OCI-LY3 (cell line): ENCODE measurements at regions not wholly inside any gene's neighbourhood (a gene's known extent, or its start where the extent isn't known, plus 50 kb on each side); places are given as distances from the start of the nearest gene placed in this dataset.

ENCODE experiments used
- H2AFZ ChIP-seq: fragments of 200-600, 300-600 bp; shearing (Covaris generic); 2 replicates; pipeline ENCODE4 v1.6.0; 2014; ENCODE audit warnings: antibody characterized with exemption, low read depth, low read length
- H3K27ac ChIP-seq: fragments of 200-600, 300-600 bp; sonication (generic); 2 replicates; pipeline ENCODE4 v1.5.1; 2014; ENCODE audit warnings: mild to moderate bottlenecking, low read length, moderate library complexity, mixed read lengths
- H3K27me3 ChIP-seq: fragments of 200-600, 300-600 bp; sonication (generic); 2 replicates; pipeline ENCODE4 v1.6.1; 2014; ENCODE audit warnings: low read depth, low read length, mixed read lengths
- H3K36me3 ChIP-seq: fragments of 200-600, 300-600 bp; sonication (generic); replicated peaks from 2 replicates; pipeline ENCODE3; 2014; ENCODE audit warnings: low read depth, low read length, mixed read lengths
- H3K4me1 ChIP-seq: fragments of 300-600, 200-600 bp; sonication (generic); 2 replicates; pipeline ENCODE4 v1.6.1; 2014; ENCODE audit warnings: low read length, mixed read lengths
- H3K4me2 ChIP-seq: fragments of 200-600, 300-600 bp; sonication (generic); 2 replicates; pipeline ENCODE4 v1.6.1; 2014; ENCODE audit warnings: low read length, mixed read lengths
- H3K4me3 ChIP-seq: fragments of 300-600, 200-600 bp; sonication (generic); 2 replicates; pipeline ENCODE4 v1.5.1; 2014; ENCODE audit warnings: antibody characterized with exemption, mild to moderate bottlenecking, low read length, moderate library complexity
- H3K79me2 ChIP-seq: fragments of 300-600, 200-600 bp; shearing (Covaris generic); 2 replicates; pipeline ENCODE4 v1.6.1; 2014; ENCODE audit warnings: mild to moderate bottlenecking, low read length, mixed read lengths
- H3K9ac ChIP-seq: fragments of 300-600, 200-600 bp; shearing (Covaris generic); 2 replicates; pipeline ENCODE4 v1.6.0; 2014; ENCODE audit warnings: mild to moderate bottlenecking, low read length, moderate library complexity
- H3K9me3 ChIP-seq: fragments of 200-600, 300-600 bp; shearing (Covaris generic); 2 replicates; pipeline ENCODE4 v1.6.1; 2014; ENCODE audit warnings: low read length, mixed read lengths; ENCODE audit not compliant: insufficient read depth
- H4K20me1 ChIP-seq: fragments of 200-600, 300-600 bp; sonication (generic); 2 replicates; pipeline ENCODE4 v1.6.1; 2016; ENCODE audit warnings: low read length, mixed read lengths; ENCODE audit not compliant: insufficient read depth
- EZH2phosphoT487 ChIP-seq: fragments of 200-600 bp; shearing (Covaris generic); IDR thresholded peaks from 2 replicates; pipeline ENCODE4 v1.6.1; 2018; ENCODE audit warnings: antibody characterized with exemption, mixed run types, low read depth
- TF ChIP-seq, protein P1 (sequence below): fragments of 200-600, 300-600 bp; sonication (generic); IDR thresholded peaks from 2 replicates; pipeline ENCODE4 v1.5.1; 2014; ENCODE audit warnings: antibody characterized with exemption, low read length, low read depth

DNA sequence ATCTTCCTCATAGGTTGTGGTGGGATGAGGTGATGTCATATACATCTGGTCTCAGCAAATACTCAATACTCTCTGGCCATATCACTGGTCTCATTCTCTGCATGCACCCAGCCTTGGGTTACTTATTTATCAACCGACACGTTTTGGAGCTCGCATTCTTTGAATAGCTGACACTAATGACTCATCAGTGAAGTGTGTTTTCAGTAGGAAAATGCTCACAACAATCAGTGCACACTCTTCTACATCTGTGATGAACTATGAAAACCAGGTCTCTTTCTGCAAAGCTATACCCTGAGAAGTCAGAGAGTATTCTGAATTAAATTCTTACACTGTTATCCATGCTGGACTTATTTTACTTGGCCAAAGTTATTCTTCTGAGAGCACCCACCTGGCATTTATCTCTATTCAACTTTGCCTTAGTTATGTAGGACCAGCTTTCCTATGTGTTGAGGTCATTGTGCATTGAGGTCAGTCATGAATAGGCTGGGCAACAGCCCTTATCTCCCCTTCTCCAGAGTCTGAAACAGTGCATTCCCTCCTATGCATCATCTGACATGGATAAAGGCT is 58.7 kb upstream of the DHX15 start:
- no peak for TF ChIP-seq EZH2phosphoT487
- TF ChIP-seq, protein P1, sequence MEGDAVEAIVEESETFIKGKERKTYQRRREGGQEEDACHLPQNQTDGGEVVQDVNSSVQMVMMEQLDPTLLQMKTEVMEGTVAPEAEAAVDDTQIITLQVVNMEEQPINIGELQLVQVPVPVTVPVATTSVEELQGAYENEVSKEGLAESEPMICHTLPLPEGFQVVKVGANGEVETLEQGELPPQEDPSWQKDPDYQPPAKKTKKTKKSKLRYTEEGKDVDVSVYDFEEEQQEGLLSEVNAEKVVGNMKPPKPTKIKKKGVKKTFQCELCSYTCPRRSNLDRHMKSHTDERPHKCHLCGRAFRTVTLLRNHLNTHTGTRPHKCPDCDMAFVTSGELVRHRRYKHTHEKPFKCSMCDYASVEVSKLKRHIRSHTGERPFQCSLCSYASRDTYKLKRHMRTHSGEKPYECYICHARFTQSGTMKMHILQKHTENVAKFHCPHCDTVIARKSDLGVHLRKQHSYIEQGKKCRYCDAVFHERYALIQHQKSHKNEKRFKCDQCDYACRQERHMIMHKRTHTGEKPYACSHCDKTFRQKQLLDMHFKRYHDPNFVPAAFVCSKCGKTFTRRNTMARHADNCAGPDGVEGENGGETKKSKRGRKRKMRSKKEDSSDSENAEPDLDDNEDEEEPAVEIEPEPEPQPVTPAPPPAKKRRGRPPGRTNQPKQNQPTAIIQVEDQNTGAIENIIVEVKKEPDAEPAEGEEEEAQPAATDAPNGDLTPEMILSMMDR = no peak
- H3K27me3 ChIP-seq = peaks cover 6% of the 10 kb centered on the region; the same call in 1 of the 2 replicates
- no peak overlapping the region for H3K4me2 ChIP-seq
- H3K27ac ChIP-seq = no peak overlapping the region
- H3K9ac ChIP-seq = no peak overlapping the region
- no peak overlapping the region for H2AFZ ChIP-seq
- H4K20me1 ChIP-seq = no peaks in the 10 kb centered on the region
- H3K36me3 ChIP-seq = no peaks in the 10 kb centered on the region
- H3K79me2 ChIP-seq = no peaks in the 10 kb centered on the region
- no peak overlapping the region for H3K4me3 ChIP-seq
- no peaks in the 10 kb centered on the region for H3K9me3 ChIP-seq
- H3K4me1 ChIP-seq = no peaks in the 10 kb centered on the region

DNA sequence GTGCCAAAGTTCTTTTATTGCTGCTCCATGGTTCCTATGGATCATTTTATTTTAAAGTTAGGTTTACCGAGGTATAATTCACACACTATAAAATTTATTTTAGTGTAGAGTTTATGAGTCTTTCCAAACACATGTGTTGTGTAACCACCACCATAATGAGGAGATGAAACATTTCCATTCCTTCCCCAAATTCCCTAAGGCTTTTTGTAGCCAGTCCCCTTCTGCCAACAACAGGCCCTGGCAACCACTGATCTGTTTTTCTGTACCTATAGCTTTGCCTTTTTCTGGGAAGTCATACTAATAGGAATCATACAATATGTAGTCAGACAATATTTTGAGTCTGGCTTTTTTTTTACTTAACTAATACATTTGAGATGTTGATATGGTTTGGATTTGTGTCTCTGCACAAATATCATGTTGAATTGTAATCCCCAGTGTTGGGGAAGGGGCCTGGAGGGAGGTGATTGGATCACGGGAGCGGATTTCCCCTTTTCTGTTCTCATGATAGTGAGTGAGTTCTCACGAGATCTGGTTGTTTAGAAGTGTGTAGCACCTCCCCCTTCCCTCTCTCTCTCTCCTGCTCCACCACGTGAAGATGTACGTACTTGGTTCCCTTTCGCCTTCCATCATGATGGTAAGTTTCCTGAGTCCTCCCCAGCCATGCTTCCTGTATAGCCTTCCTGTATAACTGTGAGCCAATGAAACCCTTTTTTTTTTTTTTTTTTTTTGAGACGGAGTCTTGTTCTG is 59.6 kb upstream of the DHX15 start:
- Histone ChIP-seq H2AFZ (no peak overlapping the region), H3K4me2 (no peak overlapping the region), H3K79me2 (no peaks in the 10 kb centered on the region), H3K4me3 (no peak overlapping the region), H3K9me3 (no peaks in the 10 kb centered on the region), H3K4me1 (no peaks in the 10 kb centered on the region), H4K20me1 (no peaks in the 10 kb centered on the region), H3K9ac (no peak overlapping the region), H3K27ac (no peak overlapping the region), H3K36me3 (no peaks in the 10 kb centered on the region), H3K27me3 (peaks cover 4% of the 10 kb centered on the region; the same call in 1 of the 2 replicates)
- TF ChIP-seq, protein P1 = no peak
- no peak for TF ChIP-seq EZH2phosphoT487

DNA sequence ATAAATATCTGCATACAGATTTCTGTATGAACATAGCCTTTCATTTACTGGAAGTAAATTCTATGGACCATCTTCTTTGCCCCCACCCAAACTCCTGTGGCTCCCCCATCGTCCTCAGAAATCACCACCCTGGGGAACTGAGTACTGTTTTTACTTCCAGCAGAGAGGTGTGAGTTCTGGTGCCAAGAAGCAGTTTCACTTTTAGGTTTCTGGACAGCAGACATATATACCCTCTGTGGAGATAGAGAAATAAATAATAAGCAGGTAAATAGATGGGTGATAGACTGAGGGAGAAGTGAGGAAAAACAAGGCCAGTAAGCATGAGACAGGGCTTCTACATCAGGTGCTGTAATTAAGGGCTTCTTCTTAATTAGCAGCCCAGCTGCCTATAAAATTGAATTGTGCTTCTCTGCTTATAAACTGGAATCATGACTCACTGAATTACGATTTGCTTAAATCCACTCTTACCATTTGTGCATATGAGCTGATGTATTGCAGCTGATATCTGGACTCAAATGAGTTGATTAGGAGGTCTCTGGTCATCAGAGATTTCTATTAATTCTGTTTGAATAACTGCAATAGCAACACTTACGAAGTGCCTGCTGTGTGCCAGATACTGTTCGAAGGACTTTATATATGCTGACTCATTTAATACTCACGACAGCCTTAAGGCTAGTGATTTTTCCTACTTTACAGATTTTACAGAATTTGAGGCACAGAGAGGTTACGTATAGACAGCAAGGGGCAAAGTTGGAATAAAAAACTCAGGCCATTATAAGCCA is 60.8 kb upstream of the DHX15 start:
- Histone ChIP-seq H3K27ac (no peak overlapping the region), H3K9ac (no peak overlapping the region), H3K4me3 (no peak overlapping the region), H3K9me3 (no peaks in the 10 kb centered on the region), H3K27me3 (peaks cover 4% of the 10 kb centered on the region; the same call in 1 of the 2 replicates), H3K79me2 (no peaks in the 10 kb centered on the region), H4K20me1 (no peaks in the 10 kb centered on the region), H3K4me2 (no peak overlapping the region), H3K4me1 (no peaks in the 10 kb centered on the region), H3K36me3 (no peaks in the 10 kb centered on the region), H2AFZ (no peak overlapping the region)
- TF ChIP-seq, protein P1 = no peak
- TF ChIP-seq EZH2phosphoT487 = no peak
